SK-N-SH (cell line): ENCODE measurements at regions not wholly inside any gene's neighbourhood (a gene's known extent, or its start where the extent isn't known, plus 50 kb on each side); places are given as distances from the start of the nearest gene placed in this dataset.

Experiments used
- EP300 ChIP-seq, 2 experiments: IDR thresholded peaks; 2 replicates each; pipeline versions ENCODE4 v1.4.0 to v1.6.1; 2012; ENCODE audit warnings: borderline replicate concordance in 1 of 2, low read depth in 1 of 2, low read length in 1 of 2
- JUND ChIP-seq: IDR thresholded peaks from 2 replicates; pipeline ENCODE4 v1.4.0; 2012
- POLR2AphosphoS5 ChIP-seq: IDR thresholded peaks from 2 replicates; pipeline ENCODE4 v1.6.1; 2012; ENCODE audit warnings: low read depth, low read length
- TCF12 ChIP-seq: IDR thresholded peaks from 2 replicates; pipeline ENCODE4 v1.4.0; 2012
- YY1 ChIP-seq: IDR thresholded peaks from 2 replicates; pipeline ENCODE4 v1.4.0; 2012; ENCODE audit warnings: low read depth, mild to moderate bottlenecking
- TF ChIP-seq, protein P1 (sequence below): fragments of 200-600 bp; sonication (generic); IDR thresholded peaks from 2 replicates; pipeline ENCODE4 v1.6.1; 2017; ENCODE audit warnings: antibody characterized with exemption, mild to moderate bottlenecking, moderate library complexity

DNA sequence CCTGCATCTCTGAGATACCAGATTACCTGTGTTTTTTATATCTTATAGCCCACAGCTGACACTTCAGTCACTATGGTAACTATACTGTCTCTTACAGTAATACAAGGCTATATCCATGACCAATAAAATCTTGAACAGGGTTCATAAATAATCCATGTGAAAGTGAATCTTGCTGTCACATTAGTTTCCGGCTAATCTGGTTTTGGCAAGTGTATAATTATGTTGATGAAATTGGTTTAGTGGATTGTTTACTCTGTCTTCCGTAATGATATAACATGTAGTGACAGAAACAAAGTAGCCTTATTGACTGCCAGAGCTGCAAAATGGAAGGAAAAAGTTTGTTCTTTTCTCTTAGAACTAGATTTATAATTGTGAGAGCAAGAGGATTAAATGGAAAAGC lies 686.6 kb upstream of the PABPC4L start:
- TF ChIP-seq EP300 (IDR thresholded peaks at IDR 0.05; ENCODE audit: borderline replicate concordance in 1 of 2, low read depth in 1 of 2, low read length in 1 of 2) (no peak), TCF12 (no peak), YY1 (no peak), POLR2AphosphoS5 (no peak), JUND (no peak)
- TF ChIP-seq, protein P1, sequence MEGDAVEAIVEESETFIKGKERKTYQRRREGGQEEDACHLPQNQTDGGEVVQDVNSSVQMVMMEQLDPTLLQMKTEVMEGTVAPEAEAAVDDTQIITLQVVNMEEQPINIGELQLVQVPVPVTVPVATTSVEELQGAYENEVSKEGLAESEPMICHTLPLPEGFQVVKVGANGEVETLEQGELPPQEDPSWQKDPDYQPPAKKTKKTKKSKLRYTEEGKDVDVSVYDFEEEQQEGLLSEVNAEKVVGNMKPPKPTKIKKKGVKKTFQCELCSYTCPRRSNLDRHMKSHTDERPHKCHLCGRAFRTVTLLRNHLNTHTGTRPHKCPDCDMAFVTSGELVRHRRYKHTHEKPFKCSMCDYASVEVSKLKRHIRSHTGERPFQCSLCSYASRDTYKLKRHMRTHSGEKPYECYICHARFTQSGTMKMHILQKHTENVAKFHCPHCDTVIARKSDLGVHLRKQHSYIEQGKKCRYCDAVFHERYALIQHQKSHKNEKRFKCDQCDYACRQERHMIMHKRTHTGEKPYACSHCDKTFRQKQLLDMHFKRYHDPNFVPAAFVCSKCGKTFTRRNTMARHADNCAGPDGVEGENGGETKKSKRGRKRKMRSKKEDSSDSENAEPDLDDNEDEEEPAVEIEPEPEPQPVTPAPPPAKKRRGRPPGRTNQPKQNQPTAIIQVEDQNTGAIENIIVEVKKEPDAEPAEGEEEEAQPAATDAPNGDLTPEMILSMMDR = no peak
